DMS79 (cell line): ENCODE measurements at regions not wholly inside any gene's neighbourhood (a gene's known extent, or its start where the extent isn't known, plus 50 kb on each side); places are given as distances from the start of the nearest gene placed in this dataset.

ENCODE experiments used
- DNase-seq: peaks from one replicate; lab custom pipeline; 2025; lab: John Stamatoyannopoulos, UW

DNA sequence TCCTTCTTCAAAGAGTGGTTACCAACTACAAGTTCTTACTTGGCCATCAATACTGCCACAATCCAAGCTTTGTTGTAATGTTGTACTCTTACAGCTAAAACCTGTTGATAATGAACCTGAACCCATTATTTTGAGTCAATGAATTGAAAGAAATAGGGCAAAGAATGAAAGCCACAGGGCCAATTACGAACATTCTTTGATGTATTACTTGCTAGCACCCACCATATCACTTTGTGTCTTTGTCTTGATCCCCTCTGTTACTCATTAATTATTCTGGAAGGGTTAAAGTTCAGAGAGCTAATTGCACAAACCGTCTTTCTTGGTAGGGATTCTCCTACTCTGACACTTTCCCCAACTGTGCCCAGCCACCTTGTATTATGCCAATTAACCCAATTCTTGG lies 53.2 kb upstream of the TFEC start:
- no peak for DNase-seq

DNA sequence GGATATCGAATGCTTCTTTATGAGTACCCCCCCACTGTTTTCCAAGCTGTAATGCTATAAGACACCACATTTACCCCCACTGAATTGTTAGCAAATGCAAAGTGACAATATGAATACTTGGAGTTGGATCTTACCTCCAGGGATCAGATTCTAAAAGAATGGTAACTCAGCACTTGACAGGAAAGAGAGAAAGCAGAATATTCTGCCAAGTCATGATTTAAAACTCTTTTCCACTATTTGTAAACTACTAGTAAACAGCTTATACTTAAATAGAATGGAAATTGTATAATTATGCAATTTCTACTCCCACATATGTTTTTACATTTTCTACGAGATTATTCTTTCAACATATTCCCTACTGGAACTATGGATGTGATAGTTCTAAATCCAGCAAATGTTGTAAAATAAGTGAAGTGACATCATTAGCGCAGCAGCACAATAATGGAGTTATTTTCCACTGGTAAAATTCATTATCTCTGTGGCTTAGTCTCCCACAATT lies 56.0 kb upstream of the TFEC start:
- no peak for DNase-seq

DNA sequence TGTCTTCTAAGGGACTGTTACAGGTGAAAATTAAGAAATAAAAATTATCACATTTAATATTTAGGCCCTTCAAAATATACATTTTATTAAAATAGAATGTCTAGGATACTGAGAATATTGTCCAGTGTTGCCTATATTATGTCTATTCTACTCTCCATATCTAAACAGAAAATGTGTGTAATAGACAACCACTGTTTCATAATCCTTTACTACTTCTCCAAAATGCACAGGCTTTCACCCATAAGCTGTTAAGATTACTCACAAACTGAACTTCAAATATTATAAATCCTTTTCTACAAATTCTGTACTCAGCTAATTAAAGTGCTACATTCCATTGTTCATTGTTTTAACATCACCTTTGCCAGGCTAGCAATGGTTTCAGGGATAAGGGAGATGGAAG lies 56.7 kb upstream of the TFEC start:
- DNase-seq = no peak

DNA sequence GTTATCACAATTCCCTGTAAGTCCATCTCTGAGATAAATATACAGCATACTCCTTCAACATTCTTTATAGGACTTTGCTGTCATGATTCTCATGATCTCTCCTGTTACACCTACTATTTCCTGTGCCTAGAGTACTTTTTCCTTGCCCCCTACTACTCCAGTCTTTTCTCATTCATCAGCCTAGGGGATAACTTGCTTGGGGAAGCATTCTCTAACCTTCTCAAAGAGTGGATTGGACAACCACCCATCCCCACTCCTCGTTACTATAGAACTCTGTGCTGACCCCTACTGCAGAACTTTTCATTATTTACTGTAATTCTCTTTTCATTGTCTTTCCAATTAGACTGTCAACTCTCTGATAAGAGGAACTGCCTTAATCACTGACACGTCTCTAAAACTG lies 57.4 kb upstream of the TFEC start:
- no peak for DNase-seq

DNA sequence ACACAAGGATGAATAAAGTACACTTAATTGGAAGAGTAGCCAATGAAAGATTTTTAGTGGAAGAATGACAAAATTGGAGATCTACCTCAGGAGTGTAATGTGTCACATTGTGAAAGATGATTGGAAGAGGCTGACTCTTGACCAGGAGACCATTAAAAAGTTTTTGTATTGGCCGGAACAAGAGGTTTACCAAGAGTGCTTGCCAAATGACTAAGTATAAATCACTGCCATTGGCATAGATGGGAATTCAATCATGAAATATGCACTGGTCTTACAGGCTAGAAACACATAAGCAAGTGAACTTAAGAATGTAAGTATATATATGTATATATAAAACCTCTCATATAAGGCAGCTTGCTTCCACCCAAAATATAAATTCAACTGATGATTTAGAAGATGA lies 58.7 kb upstream of the TFEC start:
- no peak for DNase-seq

DNA sequence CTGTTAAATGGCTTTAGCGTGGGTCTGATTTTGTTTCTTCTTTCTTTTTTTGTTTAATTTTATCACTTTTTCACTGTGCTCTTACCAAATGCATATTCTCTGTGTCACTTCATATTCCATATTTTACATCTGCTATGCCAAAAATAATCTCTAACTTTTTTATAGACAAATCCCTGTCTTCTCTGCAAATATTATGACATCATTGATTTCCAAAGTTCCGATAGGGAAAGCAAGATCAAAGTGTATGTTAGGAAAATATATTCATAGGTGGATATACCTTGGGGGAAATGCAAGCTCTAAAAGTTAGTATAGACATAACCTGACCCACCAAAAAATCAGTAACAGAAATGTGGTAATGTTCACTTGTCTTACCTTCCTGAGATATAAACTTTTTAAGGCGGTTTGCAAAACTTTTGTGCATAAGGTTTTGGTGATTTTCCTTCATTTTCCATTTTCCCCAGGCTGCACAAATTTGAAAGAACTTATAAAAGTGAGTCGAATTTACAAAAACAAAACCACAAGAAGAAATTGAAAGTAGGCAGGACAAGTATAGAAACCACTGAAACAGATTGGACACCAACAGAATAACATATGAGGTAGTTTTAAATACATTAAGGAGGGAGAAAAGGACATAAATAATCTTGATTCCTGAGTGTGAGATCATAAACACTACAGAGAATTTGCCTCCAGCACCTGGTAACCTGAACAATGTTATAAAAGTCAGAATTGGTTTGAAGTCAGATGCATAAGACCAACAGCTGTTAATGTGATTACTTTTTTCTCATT lies 63.1 kb upstream of the TFEC start:
- DNase-seq = no peak

DNA sequence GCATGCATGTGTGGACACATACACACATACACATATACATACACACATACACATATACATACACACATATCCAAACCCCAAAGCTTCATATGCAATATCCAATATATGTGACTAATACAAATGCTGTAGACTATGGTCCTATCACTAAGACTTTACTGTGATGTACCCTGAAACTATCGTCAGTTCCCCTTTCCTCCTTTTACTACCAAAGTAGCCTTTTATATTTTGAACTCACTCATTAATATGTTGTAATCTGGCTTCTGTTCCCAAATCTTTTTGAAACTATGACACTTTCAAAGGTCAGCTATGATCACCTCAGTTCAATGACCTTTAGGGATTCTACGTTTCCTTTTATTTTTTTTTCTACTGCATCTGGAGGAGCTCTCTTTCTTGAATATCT lies 64.8 kb upstream of the TFEC start:
- DNase-seq = no peak

DNA sequence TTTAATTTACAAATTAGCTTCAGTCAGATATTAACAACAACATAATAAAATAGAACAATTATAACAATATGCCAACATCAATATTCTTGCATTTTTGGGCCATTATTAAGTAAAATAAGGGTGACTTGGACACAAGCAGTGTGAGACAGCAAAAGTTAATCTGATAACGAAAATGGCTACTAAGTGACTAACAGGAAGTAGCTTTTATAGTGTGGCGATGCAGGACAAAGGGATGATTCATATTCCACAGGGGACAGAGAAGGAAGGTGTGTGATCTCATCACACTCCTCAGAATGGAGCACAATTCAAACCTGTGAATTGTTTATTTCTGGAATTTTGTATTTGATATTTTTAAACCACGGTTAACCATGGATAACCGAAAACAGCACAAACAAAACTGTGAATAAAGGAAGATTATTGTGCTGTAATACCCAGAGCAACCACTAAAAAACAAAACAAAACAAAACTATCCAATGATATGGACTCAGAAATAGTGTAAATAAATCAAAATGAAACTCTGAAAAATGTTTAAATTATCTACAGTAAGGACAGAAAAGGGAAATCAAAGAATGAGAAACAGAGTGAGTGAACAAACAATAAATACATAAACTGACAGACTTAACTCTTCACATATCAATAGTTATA lies 66.9 kb upstream of the TFEC start:
- DNase-seq = no peak

DNA sequence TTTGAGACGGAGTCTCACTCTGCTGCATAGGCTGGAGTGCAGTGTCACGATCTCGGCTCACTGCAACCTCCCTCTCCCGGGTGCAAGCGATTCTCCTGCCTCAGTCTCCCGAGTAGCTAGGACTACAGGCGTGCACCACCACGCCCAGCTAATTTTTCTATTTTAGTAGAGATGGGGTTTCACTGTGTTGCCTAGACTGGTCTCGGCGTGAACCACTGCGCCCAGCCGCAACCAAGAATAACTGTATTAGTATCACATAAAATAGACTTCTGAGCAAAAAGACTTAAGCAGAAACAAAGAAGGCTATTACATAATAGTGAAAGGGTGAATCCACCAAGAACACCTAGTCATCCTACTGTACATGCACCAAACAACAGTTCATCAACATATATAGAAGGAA lies 67.6 kb upstream of the TFEC start:
- DNase-seq = no peak

DNA sequence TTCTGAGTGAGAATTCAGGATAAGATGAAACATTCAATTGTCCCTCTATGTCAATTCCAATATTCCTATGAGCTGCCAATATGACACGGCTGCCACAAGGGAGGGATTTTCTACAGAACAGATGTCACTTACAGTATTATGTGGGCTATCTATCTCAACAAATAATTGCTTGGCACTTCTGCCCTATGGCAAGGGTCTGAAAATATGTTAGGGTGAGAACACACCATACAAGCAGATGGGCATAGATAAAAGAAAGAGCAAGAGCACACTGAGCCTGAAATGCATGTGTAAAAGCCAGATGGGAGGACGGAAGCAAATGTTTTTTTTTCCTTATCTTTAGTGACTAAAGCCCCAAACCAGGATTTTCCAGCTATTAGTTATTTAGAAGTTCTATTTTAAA lies 70.1 kb upstream of the TFEC start:
- no peak for DNase-seq

DNA sequence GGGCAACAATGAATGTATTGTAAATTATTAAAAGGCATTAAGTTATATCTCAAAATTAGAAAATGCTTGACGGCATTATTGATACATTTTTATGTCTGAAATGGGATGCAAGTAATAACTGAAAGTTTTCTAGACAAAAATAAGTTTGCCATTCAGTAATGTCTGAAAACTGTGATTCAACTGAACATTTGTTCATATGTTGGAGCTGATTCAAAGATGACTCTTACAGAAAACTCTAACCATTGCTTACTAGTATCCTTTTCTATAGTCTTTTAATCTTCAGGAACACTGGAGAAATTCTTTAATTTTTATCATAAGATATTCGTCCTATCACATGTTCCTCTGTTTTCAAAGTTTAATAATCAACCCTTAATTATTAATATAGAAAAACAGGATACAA lies 71.1 kb upstream of the TFEC start:
- DNase-seq = no peak

DNA sequence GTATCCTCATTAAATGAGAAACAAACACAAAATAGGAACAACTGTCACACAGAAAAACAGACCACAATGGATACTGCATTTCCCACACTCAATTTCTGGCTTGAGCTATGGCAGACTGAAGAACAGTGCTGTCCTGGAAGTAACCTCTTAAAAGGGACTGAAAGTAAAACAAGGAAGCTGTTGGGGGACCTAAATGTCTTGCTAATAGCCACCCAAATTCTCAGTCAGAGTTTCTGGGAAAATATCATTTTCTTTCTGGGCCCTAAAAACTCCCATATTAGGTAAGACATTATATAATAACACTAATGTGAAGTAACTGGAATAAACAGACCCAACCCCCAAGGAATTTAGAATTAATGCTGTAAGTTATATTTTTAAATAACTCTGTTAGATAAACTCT lies 80.9 kb upstream of the TFEC start:
- DNase-seq = no peak

DNA sequence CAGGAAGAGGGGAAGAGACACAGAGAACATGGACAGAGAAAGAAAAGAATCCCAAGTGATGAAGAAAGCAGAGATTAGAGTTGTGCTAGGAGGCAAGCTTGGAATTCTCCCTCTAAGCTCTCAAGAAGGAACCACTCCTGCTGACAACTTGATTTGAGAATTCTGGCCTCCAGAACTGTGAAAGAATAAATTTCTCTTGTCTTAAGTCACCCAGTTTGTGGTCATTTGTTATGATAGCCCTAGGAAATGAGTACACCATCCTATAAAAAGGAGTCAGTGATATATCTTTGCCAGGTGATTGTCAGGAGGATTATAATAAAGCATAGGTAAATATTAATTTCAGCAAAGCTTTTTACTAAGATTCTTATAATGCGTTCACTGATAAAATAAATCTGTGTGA lies 82.7 kb upstream of the TFEC start:
- no peak for DNase-seq

DNA sequence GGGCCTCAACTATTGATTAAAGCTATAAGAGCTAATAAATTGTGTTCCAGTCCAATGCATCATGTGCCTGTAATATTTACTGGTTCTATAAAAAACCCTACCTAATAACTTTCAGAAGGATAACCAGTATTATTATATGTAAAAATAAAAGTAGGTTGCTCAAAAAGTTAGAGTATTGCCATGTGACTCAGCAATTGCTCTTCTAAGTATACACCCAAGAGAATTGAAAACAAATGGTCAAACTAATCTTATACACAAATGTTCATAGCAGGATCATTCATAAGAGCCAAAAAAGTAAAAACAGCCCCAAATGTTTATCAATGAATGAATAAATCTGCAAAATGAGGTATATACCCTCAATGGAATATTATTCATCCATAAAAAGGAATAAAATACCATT lies 89.5 kb upstream of the TES start:
- DNase-seq = no peak

DNA sequence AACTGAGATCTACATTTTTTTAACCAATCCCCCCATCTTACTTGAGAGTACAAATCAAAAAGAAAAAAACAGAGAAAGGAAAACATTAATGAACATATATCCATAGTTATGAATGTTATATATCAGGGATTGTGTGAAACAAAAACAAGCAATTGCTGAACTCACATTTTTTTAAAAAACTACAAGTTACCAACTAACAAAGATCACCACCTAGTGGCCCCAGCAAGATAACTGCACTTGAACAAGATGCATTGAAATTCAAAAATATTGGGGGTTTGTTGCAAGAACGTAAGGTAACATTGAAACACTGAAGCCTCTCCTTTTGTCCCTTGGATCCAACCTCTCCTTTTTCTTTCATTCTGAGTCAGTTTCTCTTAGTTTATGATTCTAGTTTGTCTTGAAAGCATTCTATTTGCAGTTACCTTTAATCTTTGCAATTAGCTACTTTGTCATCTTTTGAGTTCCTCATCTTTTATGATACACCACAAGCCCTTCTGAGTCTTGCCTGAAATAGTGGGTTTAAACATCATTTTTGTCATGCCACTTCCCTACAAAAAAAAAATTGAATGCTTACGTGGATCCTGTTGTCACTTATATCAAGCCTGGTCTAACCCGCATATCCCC lies 87.3 kb upstream of the TES start:
- DNase-seq = no peak

DNA sequence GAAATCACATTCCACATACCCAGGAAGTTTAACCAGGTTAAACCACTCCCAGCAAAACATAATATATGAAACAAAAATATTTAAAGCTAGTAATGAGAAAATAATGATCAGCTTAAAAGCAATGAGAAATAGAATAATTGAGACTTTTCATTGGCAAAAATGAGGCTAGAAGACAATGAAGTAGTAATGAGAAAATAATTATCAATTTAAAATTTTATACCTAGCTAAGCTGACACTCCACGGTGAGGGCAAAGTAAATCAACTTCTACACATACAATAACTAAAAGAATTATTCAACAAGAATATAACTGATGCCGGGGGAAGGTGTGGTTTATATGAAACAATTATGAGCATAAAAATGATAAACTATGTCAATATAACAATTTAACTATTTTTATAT lies 82.2 kb upstream of the TES start:
- no peak for DNase-seq

DNA sequence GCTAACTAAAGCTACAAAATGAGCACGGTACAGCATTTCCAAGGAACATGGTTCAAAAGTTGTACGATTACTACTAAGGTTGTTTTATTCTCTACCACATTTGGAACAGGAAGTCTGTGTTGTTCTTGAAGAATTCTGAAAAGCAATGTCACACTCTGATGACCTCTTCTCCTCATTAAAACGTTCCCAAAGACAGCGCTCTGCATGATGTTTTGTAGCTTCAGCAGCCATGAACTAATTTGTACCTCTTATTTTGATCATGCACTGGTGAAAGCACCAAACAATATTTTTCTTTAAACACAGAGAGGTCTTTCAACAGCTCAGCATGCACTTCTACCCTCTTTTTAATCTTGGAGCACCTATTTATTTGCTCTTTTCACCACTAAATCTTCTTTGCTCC lies 75.0 kb upstream of the TES start:
- no peak for DNase-seq

DNA sequence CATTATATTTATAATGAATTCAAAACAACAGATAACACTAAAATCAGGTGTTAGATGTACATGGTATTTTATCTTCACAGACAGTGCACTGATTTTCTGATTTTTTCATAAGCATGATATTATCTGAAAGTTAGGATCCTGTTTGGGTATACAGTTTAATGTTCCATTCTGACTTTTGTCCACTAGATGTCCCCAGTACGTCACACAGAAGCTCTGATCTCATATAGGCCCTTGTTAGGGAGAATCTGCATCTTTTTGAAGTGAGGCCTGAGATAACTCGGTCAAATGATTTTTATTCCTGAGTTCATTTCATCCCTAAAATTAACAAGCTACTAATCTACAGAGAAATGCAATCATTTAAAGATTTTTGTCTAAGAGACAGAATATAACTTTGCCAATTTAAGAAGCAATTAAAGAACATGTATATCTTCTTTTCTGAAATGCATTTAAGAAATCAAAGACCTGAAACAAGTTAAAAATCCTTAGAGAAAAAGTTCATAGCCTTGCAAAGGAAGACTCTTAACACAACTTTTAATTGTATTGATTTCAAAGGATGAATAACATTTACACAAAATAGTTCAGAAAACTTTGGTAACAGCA lies 72.0 kb upstream of the TES start:
- DNase-seq = peak; percentile 3

DNA sequence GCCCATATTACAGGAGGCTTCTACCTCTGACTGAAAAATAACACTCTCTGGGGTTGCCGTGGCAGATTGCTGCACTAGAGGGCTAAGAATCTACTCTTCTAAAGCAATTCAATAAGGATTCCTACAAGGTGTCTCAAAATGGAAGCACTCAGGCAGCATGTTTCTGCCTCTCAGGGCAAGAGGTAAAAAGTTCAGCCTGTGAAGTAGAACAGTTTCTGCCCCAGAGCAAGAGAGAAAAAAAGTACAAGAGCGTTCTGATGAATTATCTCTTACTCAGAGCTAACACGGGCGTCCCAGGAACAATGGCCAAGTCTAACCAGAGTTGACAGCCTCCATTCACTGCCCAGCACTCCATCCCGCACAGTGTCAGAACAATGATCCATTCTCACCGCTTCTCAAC lies 71.3 kb upstream of the TES start:
- no peak for DNase-seq

DNA sequence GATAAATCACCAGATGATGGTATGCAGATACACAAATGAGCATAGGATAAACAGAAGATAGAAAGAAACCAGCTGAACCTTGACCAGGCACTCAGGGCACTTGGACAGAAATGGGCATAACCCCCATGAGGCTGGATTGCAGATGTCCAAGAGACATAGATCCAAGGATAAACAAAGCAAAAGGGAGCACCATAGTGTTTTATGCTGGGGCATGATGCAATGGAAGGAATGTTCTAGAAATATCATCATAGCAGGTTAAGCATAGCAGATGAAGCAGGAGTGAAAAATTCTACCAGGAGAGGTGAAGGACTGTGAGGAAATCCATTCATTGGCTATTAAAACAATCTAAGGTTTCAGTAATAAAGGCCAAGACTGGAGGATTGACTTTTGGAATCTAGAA lies 70.5 kb upstream of the TES start:
- DNase-seq = no peak

DNA sequence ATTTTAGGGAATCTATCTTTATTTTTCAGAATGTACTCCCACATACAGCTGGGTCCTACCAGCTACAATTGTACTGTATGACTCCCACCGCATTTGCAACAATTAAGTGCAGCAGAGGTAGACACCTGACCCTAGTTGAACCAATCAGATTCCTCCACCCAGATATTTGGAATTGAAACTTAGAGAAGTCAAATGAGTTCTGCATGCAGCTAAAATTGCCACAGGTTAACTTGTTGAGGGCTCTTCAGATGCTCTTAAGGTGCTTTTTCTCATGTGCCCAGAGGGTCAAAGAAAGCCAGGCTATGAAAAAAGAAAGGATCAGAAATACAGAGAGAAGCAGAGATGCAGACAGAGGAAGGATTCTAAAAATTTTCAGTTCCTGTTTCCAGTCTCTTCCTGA lies 68.0 kb upstream of the TES start:
- peak; percentile 18 for DNase-seq

DNA sequence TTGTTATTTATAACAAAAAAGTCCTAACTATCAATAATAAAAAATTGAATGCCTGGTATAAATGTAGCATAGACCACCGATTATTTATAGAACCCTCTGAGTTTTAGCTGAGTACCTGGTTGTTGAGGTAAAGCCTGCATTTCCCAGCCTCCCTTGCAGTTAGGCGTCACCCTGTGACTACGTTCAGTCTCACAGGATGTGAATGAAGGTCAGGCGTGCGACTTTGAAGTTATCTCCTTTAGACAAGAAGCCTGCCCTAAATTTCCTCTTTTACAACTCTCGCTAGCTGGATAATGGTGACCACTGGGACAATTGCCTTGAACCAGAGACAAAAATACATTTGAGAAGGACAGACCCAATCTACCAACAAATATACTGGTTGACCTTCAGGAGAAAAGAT lies 67.5 kb upstream of the TES start:
- no peak for DNase-seq

DNA sequence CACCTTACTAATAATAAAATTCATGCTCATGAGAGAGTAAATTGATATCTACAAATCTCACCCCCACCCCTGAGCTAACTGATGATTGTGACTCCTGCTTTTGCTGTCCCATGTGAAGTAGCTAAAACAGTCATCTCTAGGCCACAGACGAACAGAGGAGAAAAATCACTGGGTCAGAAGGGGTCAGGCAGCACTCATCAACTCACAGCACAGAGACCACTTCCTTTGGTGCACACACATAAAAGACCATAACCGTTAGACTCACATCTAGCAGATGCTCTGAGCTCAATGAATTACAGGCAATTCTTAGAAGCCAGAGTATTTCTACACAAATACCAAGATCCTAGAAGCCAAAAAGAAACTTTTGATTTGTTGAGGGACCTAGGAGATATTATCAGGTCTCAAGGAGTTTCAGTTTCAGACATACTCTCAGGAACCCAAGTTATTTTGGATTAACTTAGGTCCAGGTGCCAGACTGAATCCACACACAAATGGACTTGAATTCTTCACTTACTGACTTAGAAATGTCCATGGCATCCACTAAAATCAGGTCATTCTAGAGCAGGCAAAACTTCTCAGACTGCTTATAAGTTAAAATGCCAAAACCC lies 65.0 kb upstream of the TES start:
- DNase-seq = no peak
